ENCODE measurements at regions not wholly inside any gene's neighbourhood (a gene's known extent, or its start where the extent isn't known, plus 50 kb on each side); places are given as distances from the start of the nearest gene placed in this dataset.

DNA sequence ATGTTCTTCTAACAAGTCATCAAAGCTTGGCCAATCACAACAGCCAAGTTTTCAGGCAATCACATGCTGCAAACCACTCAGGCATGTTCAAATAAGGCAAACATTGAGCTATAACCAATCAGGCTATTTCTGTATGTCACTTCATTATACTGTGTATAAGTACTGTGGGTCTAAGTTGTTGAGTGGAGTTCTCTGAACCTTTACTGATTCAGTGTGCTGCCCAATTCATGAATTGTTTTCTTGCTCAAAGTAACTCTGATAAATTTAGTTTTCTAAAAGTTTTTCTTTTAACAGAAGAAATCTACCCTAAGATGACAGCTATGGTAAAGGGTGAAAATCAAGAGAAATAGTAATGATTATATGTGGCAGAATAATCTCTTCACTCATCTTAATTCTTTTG lies 805.4 kb upstream of the NUDT12 start:
- Histone ChIP-seq H3K4me3 (ENCODE audit: low read length) (no peak overlapping the region), H3K36me3 (ENCODE audit: control insufficient read depth, insufficient read depth, low read length) (no peaks in the 10 kb centered on the region), H3K18ac (ENCODE audit: low read length) (no peak overlapping the region), H3K27me3 (ENCODE audit: insufficient read depth, low read length, poor library complexity) (no peaks in the 10 kb centered on the region), H3K23ac (ENCODE audit: low read length) (no peak overlapping the region), H3K56ac (ENCODE audit: low read length) (no peak overlapping the region), H3K79me2 (ENCODE audit: control insufficient read depth, insufficient read depth, low read length) (no peaks in the 10 kb centered on the region), H3K9ac (ENCODE audit: low read length) (no peak overlapping the region), H2BK120ac (ENCODE audit: low read depth, low read length) (no peak overlapping the region), H2AK5ac (ENCODE audit: low read length) (no peak overlapping the region), H2BK5ac (ENCODE audit: low read length) (no peak overlapping the region), H4K5ac (ENCODE audit: low read length) (no peak overlapping the region), H2BK15ac (replicated peaks; ENCODE audit: low read depth) (no peak overlapping the region), H4K8ac (ENCODE audit: low read depth, low read length) (no peak overlapping the region), H3K4me1 (ENCODE audit: control insufficient read depth, low read depth, low read length) (no peaks in the 10 kb centered on the region), H3K27ac (ENCODE audit: low read depth, low read length) (no peak overlapping the region), H3K4ac (ENCODE audit: low read depth, low read length) (no peak overlapping the region), H3K4me2 (ENCODE audit: low read length) (no peak overlapping the region), H3K79me1 (ENCODE audit: low read length) (no peaks in the 10 kb centered on the region)
- DNase-seq, result no peak

DNA sequence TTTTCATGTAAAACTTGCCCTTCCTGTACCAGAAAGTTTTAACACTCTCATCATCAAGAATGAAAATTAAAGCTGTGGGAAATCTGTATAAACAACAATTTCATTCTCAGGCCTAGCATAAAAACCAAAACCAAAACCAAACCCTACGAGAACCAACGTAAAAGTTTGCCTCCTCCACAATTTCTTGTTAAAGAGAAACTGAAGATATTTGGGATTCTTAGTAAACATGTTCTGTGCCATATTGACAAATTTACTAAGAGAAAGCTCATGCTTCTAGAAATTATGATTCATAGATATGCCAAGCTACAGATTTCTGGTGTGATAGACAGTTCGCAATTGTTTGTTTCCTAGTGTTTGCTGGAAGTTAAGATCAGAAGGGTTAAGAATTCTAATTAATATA lies 801.0 kb upstream of the NUDT12 start:
- Histone ChIP-seq H4K8ac (ENCODE audit: low read depth, low read length) (no peak overlapping the region), H4K5ac (ENCODE audit: low read length) (no peak overlapping the region), H2AK5ac (ENCODE audit: low read length) (no peak overlapping the region), H3K27ac (ENCODE audit: low read depth, low read length) (no peak overlapping the region), H3K79me2 (ENCODE audit: control insufficient read depth, insufficient read depth, low read length) (no peaks in the 10 kb centered on the region), H3K27me3 (ENCODE audit: insufficient read depth, low read length, poor library complexity) (no peaks in the 10 kb centered on the region), H3K9ac (ENCODE audit: low read length) (no peak overlapping the region), H3K4me2 (ENCODE audit: low read length) (no peak overlapping the region), H2BK15ac (replicated peaks; ENCODE audit: low read depth) (no peak overlapping the region), H3K36me3 (ENCODE audit: control insufficient read depth, insufficient read depth, low read length) (no peaks in the 10 kb centered on the region), H3K23ac (ENCODE audit: low read length) (no peak overlapping the region), H3K18ac (ENCODE audit: low read length) (no peak overlapping the region), H3K56ac (ENCODE audit: low read length) (no peak overlapping the region), H3K4me3 (ENCODE audit: low read length) (no peak overlapping the region), H3K4me1 (ENCODE audit: control insufficient read depth, low read depth, low read length) (no peaks in the 10 kb centered on the region), H3K79me1 (ENCODE audit: low read length) (no peaks in the 10 kb centered on the region), H2BK5ac (ENCODE audit: low read length) (no peak overlapping the region), H3K4ac (ENCODE audit: low read depth, low read length) (no peak overlapping the region), H2BK120ac (ENCODE audit: low read depth, low read length) (no peak overlapping the region)
- WGBS (ENCODE audit: extremely low coverage, insufficient coverage, low lambda C conversion rate), result no CpG with 5 or more reads among the region's 3 CpGs
- DNase-seq, result no peak

DNA sequence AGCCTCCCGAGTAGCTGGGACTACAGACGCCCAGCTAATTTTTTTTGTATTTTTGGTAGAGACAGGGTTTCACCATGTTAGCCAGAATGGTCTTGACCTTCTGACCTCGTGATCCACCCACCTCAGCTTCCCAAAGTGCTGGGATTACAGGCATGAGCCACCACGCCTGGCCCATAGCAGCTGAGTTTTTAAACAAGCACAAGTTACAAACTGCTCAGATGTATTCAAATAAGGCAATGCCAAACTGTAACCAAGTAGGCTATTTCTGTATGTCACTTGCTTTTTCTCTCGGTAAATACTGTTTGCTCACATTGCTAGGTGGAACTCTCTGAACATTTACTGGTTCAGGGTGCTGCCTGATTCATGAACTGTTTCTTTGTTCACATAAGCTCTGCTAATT lies 799.3 kb upstream of the NUDT12 start:
- no peak overlapping the region for H4K8ac ChIP-seq (ENCODE audit: low read depth, low read length)
- H2AK5ac ChIP-seq (ENCODE audit: low read length), result no peak overlapping the region
- no peaks in the 10 kb centered on the region for H3K27me3 ChIP-seq (ENCODE audit: insufficient read depth, low read length, poor library complexity)
- H2BK120ac ChIP-seq (ENCODE audit: low read depth, low read length), result peak overlapping the region; percentile 45
- H3K36me3 ChIP-seq (ENCODE audit: control insufficient read depth, insufficient read depth, low read length), result no peaks in the 10 kb centered on the region
- no peak for DNase-seq
- no peaks in the 10 kb centered on the region for H3K79me1 ChIP-seq (ENCODE audit: low read length)
- H3K23ac ChIP-seq (ENCODE audit: low read length), result no peak overlapping the region
- no peak overlapping the region for H4K5ac ChIP-seq (ENCODE audit: low read length)
- no peak overlapping the region for H2BK15ac ChIP-seq (replicated peaks; ENCODE audit: low read depth)
- H3K4me2 ChIP-seq (ENCODE audit: low read length), result no peak overlapping the region
- peak overlapping the region; percentile 51 for H3K18ac ChIP-seq (ENCODE audit: low read length)
- no peak overlapping the region for H3K27ac ChIP-seq (ENCODE audit: low read depth, low read length)
- no peak overlapping the region for H3K4ac ChIP-seq (ENCODE audit: low read depth, low read length)
- no peaks in the 10 kb centered on the region for H3K4me1 ChIP-seq (ENCODE audit: control insufficient read depth, low read depth, low read length)
- no peak overlapping the region for H2BK5ac ChIP-seq (ENCODE audit: low read length)
- no peak overlapping the region for H3K9ac ChIP-seq (ENCODE audit: low read length)
- no peak overlapping the region for H3K4me3 ChIP-seq (ENCODE audit: low read length)
- no peak overlapping the region for H3K56ac ChIP-seq (ENCODE audit: low read length)
- WGBS (ENCODE audit: extremely low coverage, insufficient coverage, low lambda C conversion rate), result no CpG with 5 or more reads among the region's 5 CpGs
- no peaks in the 10 kb centered on the region for H3K79me2 ChIP-seq (ENCODE audit: control insufficient read depth, insufficient read depth, low read length)

DNA sequence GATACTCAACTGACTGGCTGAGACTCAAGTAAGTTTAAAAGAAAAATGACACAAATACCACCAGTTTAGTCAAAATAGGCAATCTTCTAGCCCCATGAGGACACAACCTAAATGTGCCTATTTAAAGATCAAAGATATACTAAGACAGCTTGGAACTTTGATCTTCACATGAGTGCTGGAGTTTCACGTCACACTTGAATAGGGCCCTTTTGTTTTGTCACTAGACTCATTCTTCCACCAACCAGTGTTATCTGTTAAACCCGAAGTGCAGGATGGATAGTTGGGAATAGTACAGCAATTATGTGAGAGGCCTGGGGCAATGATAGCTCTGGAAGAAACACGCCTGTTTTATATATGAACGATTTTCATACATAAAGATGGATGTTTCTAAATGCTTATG lies 792.8 kb upstream of the NUDT12 start:
- no peak overlapping the region for H4K8ac ChIP-seq (ENCODE audit: low read depth, low read length)
- DNase-seq, result no peak
- no peaks in the 10 kb centered on the region for H3K79me1 ChIP-seq (ENCODE audit: low read length)
- no peaks in the 10 kb centered on the region for H3K4me1 ChIP-seq (ENCODE audit: control insufficient read depth, low read depth, low read length)
- no peak overlapping the region for H3K56ac ChIP-seq (ENCODE audit: low read length)
- no peak overlapping the region for H2BK5ac ChIP-seq (ENCODE audit: low read length)
- H2BK15ac ChIP-seq (replicated peaks; ENCODE audit: low read depth), result no peak overlapping the region
- WGBS (ENCODE audit: extremely low coverage, insufficient coverage, low lambda C conversion rate), result no CpG with 5 or more reads among the region's 4 CpGs
- H2BK120ac ChIP-seq (ENCODE audit: low read depth, low read length), result no peak overlapping the region
- no peak overlapping the region for H3K4me3 ChIP-seq (ENCODE audit: low read length)
- no peaks in the 10 kb centered on the region for H3K79me2 ChIP-seq (ENCODE audit: control insufficient read depth, insufficient read depth, low read length)
- H3K18ac ChIP-seq (ENCODE audit: low read length), result no peak overlapping the region
- no peak overlapping the region for H4K5ac ChIP-seq (ENCODE audit: low read length)
- no peak overlapping the region for H3K4me2 ChIP-seq (ENCODE audit: low read length)
- no peak overlapping the region for H3K23ac ChIP-seq (ENCODE audit: low read length)
- no peaks in the 10 kb centered on the region for H3K36me3 ChIP-seq (ENCODE audit: control insufficient read depth, insufficient read depth, low read length)
- no peak overlapping the region for H2AK5ac ChIP-seq (ENCODE audit: low read length)
- H3K4ac ChIP-seq (ENCODE audit: low read depth, low read length), result no peak overlapping the region
- no peak overlapping the region for H3K9ac ChIP-seq (ENCODE audit: low read length)
- H3K27ac ChIP-seq (ENCODE audit: low read depth, low read length), result no peak overlapping the region
- no peaks in the 10 kb centered on the region for H3K27me3 ChIP-seq (ENCODE audit: insufficient read depth, low read length, poor library complexity)

DNA sequence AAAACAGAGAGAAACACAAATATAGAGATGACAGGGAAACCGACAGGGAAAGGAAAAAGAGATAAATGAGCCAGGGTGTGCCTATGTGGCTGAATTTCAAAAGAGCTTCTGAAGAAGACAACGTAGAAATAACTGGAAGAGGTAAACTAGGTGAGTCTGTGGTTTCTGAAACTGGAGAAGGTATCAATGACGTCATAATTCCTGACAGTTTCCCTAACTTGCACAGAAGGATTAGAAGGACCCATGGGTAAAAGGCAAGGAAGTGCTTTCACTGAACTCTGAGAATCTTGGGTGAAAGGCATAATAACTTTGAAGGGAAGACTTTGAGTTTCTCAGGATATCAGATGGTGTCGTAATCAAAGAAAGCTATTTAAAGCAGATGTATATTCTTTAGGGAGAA lies 790.8 kb upstream of the NUDT12 start:
- Histone ChIP-seq H4K8ac (ENCODE audit: low read depth, low read length) (no peak overlapping the region), H3K9ac (ENCODE audit: low read length) (no peak overlapping the region), H2BK120ac (ENCODE audit: low read depth, low read length) (no peak overlapping the region), H3K27ac (ENCODE audit: low read depth, low read length) (no peak overlapping the region), H4K5ac (ENCODE audit: low read length) (no peak overlapping the region), H3K4ac (ENCODE audit: low read depth, low read length) (no peak overlapping the region), H3K4me1 (ENCODE audit: control insufficient read depth, low read depth, low read length) (no peaks in the 10 kb centered on the region), H2BK15ac (replicated peaks; ENCODE audit: low read depth) (no peak overlapping the region), H3K27me3 (ENCODE audit: insufficient read depth, low read length, poor library complexity) (no peaks in the 10 kb centered on the region), H3K23ac (ENCODE audit: low read length) (no peak overlapping the region), H3K79me2 (ENCODE audit: control insufficient read depth, insufficient read depth, low read length) (no peaks in the 10 kb centered on the region), H2BK5ac (ENCODE audit: low read length) (no peak overlapping the region), H3K18ac (ENCODE audit: low read length) (no peak overlapping the region), H3K4me2 (ENCODE audit: low read length) (no peak overlapping the region), H3K79me1 (ENCODE audit: low read length) (no peaks in the 10 kb centered on the region), H3K4me3 (ENCODE audit: low read length) (no peak overlapping the region), H3K36me3 (ENCODE audit: control insufficient read depth, insufficient read depth, low read length) (no peaks in the 10 kb centered on the region), H2AK5ac (ENCODE audit: low read length) (no peak overlapping the region), H3K56ac (ENCODE audit: low read length) (no peak overlapping the region)
- WGBS (ENCODE audit: extremely low coverage, insufficient coverage, low lambda C conversion rate), result no CpG with 5 or more reads among the region's 4 CpGs
- no peak for DNase-seq

DNA sequence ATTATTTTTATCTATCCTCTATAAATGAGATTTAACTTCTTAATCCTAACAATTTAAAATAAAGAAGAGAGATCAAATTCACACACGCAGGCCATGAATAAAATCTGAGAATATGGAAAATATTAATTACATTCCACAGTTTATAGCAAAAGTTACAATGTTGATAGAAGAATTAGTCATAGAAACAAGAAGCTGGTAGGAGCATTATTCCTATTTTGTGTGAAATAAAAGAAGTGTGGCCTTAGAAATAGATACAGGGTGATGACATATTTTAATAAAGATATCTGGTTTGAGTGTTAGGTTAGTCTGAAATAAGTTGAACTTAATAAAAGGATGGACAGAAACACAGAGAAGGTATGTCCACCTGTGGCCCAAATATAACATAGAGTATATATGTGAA lies 790.4 kb upstream of the NUDT12 start:
- Histone ChIP-seq H4K8ac (ENCODE audit: low read depth, low read length) (no peak overlapping the region), H3K4ac (ENCODE audit: low read depth, low read length) (no peak overlapping the region), H3K36me3 (ENCODE audit: control insufficient read depth, insufficient read depth, low read length) (no peaks in the 10 kb centered on the region), H3K18ac (ENCODE audit: low read length) (no peak overlapping the region), H2AK5ac (ENCODE audit: low read length) (no peak overlapping the region), H3K27ac (ENCODE audit: low read depth, low read length) (no peak overlapping the region), H3K56ac (ENCODE audit: low read length) (no peak overlapping the region), H2BK120ac (ENCODE audit: low read depth, low read length) (no peak overlapping the region), H3K27me3 (ENCODE audit: insufficient read depth, low read length, poor library complexity) (no peaks in the 10 kb centered on the region), H3K9ac (ENCODE audit: low read length) (no peak overlapping the region), H3K4me1 (ENCODE audit: control insufficient read depth, low read depth, low read length) (no peaks in the 10 kb centered on the region), H3K79me2 (ENCODE audit: control insufficient read depth, insufficient read depth, low read length) (no peaks in the 10 kb centered on the region), H2BK5ac (ENCODE audit: low read length) (no peak overlapping the region), H4K5ac (ENCODE audit: low read length) (no peak overlapping the region), H3K4me2 (ENCODE audit: low read length) (no peak overlapping the region), H3K4me3 (ENCODE audit: low read length) (no peak overlapping the region), H3K79me1 (ENCODE audit: low read length) (no peaks in the 10 kb centered on the region), H2BK15ac (replicated peaks; ENCODE audit: low read depth) (no peak overlapping the region), H3K23ac (ENCODE audit: low read length) (no peak overlapping the region)
- no CpG with 5 or more reads among the region's 1 CpG for WGBS (ENCODE audit: extremely low coverage, insufficient coverage, low lambda C conversion rate)
- no peak for DNase-seq
